ENCODE measurements at regions not wholly inside any gene's neighbourhood (a gene's known extent, or its start where the extent isn't known, plus 50 kb on each side); places are given as distances from the start of the nearest gene placed in this dataset.
"Not testable (repeated sequence)": the region's sequence is repeated elsewhere in the genome, so short reads cannot be mapped to it uniquely, and the experiment has no call there.

- DNase-seq (ENCODE audit: low spot score), result no peak
Measured at GRCh38 chr2:7683708-7684107, 766.5 kb downstream of the RNF144A start.

- no peak for DNase-seq (ENCODE audit: low spot score)
Measured at GRCh38 chr2:7685342-7686015, 768.3 kb downstream of the RNF144A start.

GRCh38 chr2:7686016-7686385 lies 768.8 kb downstream of the RNF144A start:
- no peak for DNase-seq (ENCODE audit: low spot score)

GRCh38 chr2:7691961-7692656 lies 774.9 kb downstream of the RNF144A start:
- DNase-seq (ENCODE audit: low spot score), result no peak

- no peak for DNase-seq (ENCODE audit: low spot score)
Measured at GRCh38 chr2:7692657-7693161, 775.5 kb downstream of the RNF144A start.

- DNase-seq (ENCODE audit: low spot score), result no peak
Measured at GRCh38 chr2:7693246-7694075, 776.2 kb downstream of the RNF144A start.

- no peak for DNase-seq (ENCODE audit: low spot score)
Measured at GRCh38 chr2:7694076-7694985, 777.1 kb downstream of the RNF144A start.

GRCh38 chr2:7696556-7696955 lies 779.3 kb downstream of the RNF144A start:
- DNase-seq (ENCODE audit: low spot score), result not testable (repeated sequence)

- DNase-seq (ENCODE audit: low spot score), result no peak
Measured at GRCh38 chr2:7697052-7697451, 779.8 kb downstream of the RNF144A start.

- no peak for DNase-seq (ENCODE audit: low spot score)
Measured at GRCh38 chr2:7701791-7702190, 784.6 kb downstream of the RNF144A start.

GRCh38 chr2:7703048-7703447 lies 785.8 kb downstream of the RNF144A start:
- DNase-seq (ENCODE audit: low spot score), result no peak

GRCh38 chr2:7703543-7704144 lies 786.4 kb downstream of the RNF144A start:
- no peak for DNase-seq (ENCODE audit: low spot score)

GRCh38 chr2:7704296-7704865 lies 787.2 kb downstream of the RNF144A start:
- no peak for DNase-seq (ENCODE audit: low spot score)

- no peak for DNase-seq (ENCODE audit: low spot score)
Measured at GRCh38 chr2:7706791-7707190, 789.6 kb downstream of the RNF144A start.

GRCh38 chr2:7707723-7708122 lies 790.5 kb downstream of the RNF144A start:
- DNase-seq (ENCODE audit: low spot score), result no peak

- no peak for DNase-seq (ENCODE audit: low spot score)
Measured at GRCh38 chr2:7709907-7710306, 792.7 kb downstream of the RNF144A start.

- no peak for DNase-seq (ENCODE audit: low spot score)
Measured at GRCh38 chr2:7711167-7711566, 794.0 kb downstream of the RNF144A start.

- DNase-seq (ENCODE audit: low spot score), result no peak
Measured at GRCh38 chr2:7719876-7720275, 802.7 kb downstream of the RNF144A start.

GRCh38 chr2:7721413-7721995 lies 804.3 kb downstream of the RNF144A start:
- no peak for DNase-seq (ENCODE audit: low spot score)

GRCh38 chr2:7722212-7722910 lies 805.1 kb downstream of the RNF144A start:
- DNase-seq (ENCODE audit: low spot score), result no peak
